Mucosa of descending colon (tissue), 3 donors: ENCODE measurements at regions not wholly inside any gene's neighbourhood (a gene's known extent, or its start where the extent isn't known, plus 50 kb on each side); places are given as distances from the start of the nearest gene placed in this dataset.

ENCODE experiments used
- ATAC-seq: fragments of 200-7000 bp; cut with Tn5 transposase; one replicate; pipeline ENCODE4 v1.9.1; 2020; ENCODE audit warnings: mild to moderate bottlenecking, moderate library complexity
- DNase-seq, 3 donors: peaks; one replicate each; pipeline ENCODE4 v3.0.0-alpha.2; 2020
- H3K36me3 ChIP-seq: fragments of 200-600 bp; one replicate; pipeline ENCODE4 v1.8.0; 2021; ENCODE audit warnings: low read depth, mild to moderate bottlenecking
- H3K4me1 ChIP-seq: fragments of 200-600 bp; one replicate; pipeline ENCODE4 v1.8.0; 2021; ENCODE audit warnings: low read depth, mild to moderate bottlenecking
- H3K4me3 ChIP-seq: fragments of 200-600 bp; one replicate; pipeline ENCODE4 v1.8.0; 2021; ENCODE audit warnings: mild to moderate bottlenecking
- H3K9me3 ChIP-seq: fragments of 200-600 bp; one replicate; pipeline ENCODE4 v1.8.0; 2021; ENCODE audit warnings: mild to moderate bottlenecking
- CTCF ChIP-seq: fragments of 200-600 bp; IDR thresholded peaks from one replicate; pipeline ENCODE4 v1.8.0; 2022; ENCODE audit warnings: antibody characterized with exemption, mild to moderate bottlenecking
- intact Hi-C, 2 donors: fragments of 100-400 bp; cut with DNase I in 1 of 2; cut with micrococcal nuclease in 1 of 2; formaldehyde crosslinking; loops; one replicate each; pipeline versions ENCODE4 v1.11.0 to v1.11.1; 2022; cut with DNase I, micrococcal nuclease
- donor health status: DM: no; HTN: no; CAD: no; lungs with moderate emphysema.
- donor health status: DM: no; HTN: no; CAD: no.
- donor health status: DM: no; HTN: yes; CAD: no.

GRCh38 chr1:79568411-79568810 is 561.9 kb upstream of the ADGRL4 start:
- no peak for DNase-seq
- TF ChIP-seq CTCF, result no peak
- Histone ChIP-seq H3K36me3 (no peaks in the 10 kb centered on the region), H3K9me3 (no peaks in the 10 kb centered on the region), H3K4me1 (no peaks in the 10 kb centered on the region), H3K4me3 (no peak overlapping the region)
- no peak for ATAC-seq
- intact Hi-C loops, result no loop called here

GRCh38 chr1:79561521-79561978 is 555.0 kb upstream of the ADGRL4 start:
- intact Hi-C loops, result no loop called here
- DNase-seq (no peak), ATAC-seq (no peak)
- no peak for TF ChIP-seq CTCF
- no peaks in the 10 kb centered on the region for H3K4me1 ChIP-seq
- H3K4me3 ChIP-seq, result no peak overlapping the region
- no peaks in the 10 kb centered on the region for H3K9me3 ChIP-seq
- no peaks in the 10 kb centered on the region for H3K36me3 ChIP-seq

- no peak for ATAC-seq
- Histone ChIP-seq H3K4me1 (no peaks in the 10 kb centered on the region), H3K4me3 (no peak overlapping the region), H3K36me3 (no peaks in the 10 kb centered on the region), H3K9me3 (no peaks in the 10 kb centered on the region)
- TF ChIP-seq CTCF, result no peak
- intact Hi-C loops, result no loop called here
- no peak for DNase-seq
These were observed 549.7 kb upstream of the ADGRL4 start for GRCh38 chr1:79556189-79556588.

DNA sequence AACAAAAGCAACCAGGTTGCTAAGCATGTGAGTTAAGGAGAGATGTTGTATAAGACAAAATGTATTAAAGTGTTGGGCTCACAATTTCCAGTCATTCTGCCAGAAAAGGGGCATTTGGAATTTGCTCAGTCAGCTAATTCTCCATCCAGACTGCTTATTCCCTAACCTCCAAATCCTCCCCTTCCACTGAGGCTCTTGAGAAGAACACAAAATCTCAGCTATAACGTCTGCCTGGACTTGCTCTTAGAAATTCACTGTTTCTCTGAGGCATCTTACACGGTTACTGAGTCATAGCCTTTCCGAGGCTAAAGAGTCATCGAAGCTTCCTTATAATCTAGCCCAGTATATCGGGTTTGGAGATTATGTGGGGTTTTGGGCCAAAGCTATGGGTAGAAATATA is 548.2 kb upstream of the ADGRL4 start:
- DNase-seq, result no peak
- H3K9me3 ChIP-seq, result no peaks in the 10 kb centered on the region
- H3K4me1 ChIP-seq, result no peaks in the 10 kb centered on the region
- H3K36me3 ChIP-seq, result no peaks in the 10 kb centered on the region
- intact Hi-C loops, result no loop called here
- no peak for TF ChIP-seq CTCF
- ATAC-seq, result no peak
- no peak overlapping the region for H3K4me3 ChIP-seq

DNA sequence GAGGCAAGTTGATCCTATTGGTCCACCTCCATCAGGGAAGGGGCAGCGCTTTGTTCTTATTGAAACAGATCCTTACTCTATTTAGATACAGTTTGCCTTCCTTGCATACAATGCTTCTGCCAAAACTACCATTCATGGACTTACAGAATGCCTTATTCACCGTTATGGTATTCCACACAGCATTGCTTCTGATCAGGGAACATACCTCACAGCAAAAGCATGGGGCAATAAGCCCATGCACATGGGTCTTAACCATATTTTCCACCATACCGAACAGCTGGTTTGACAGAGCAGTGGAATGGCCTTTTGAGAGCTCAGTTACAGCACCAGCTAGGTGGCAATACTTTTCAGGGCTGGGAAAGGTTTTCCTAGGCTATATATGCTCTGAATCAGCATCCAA is 544.8 kb upstream of the ADGRL4 start:
- intact Hi-C loops, result no loop called here
- ATAC-seq, result no peak
- DNase-seq, result no peak
- Histone ChIP-seq H3K4me3 (no peak overlapping the region), H3K9me3 (no peaks in the 10 kb centered on the region), H3K36me3 (no peaks in the 10 kb centered on the region), H3K4me1 (no peaks in the 10 kb centered on the region)
- no peak for TF ChIP-seq CTCF

- Histone ChIP-seq H3K4me1 (no peaks in the 10 kb centered on the region), H3K9me3 (no peaks in the 10 kb centered on the region), H3K36me3 (no peaks in the 10 kb centered on the region), H3K4me3 (no peak overlapping the region)
- ATAC-seq (no peak), DNase-seq (no peak)
- no peak for TF ChIP-seq CTCF
- intact Hi-C loops, result no loop called here
These were observed 543.9 kb upstream of the ADGRL4 start for GRCh38 chr1:79550402-79550801.
